Cardiac fibroblast (primary cell): ENCODE measurements at regions not wholly inside any gene's neighbourhood (a gene's known extent, or its start where the extent isn't known, plus 50 kb on each side); places are given as distances from the start of the nearest gene placed in this dataset.

Source experiments
- DNase-seq, 2 donors: peaks; one replicate each; pipeline versions ENCODE4 v3.0.0 to v3.0.0-alpha.2; 2010; ENCODE audit warnings: low read depth in 2 of 2
- H3K4me3 ChIP-seq, 2 donors: replicated peaks in 1 of 2; 1 replicate in 1 of 2; 2 replicates in 1 of 2; pipeline ENCODE4 v1.5.1; 2011; ENCODE audit warnings: low read depth in 2 of 2, low read length in 2 of 2, mild to moderate bottlenecking in 2 of 2, moderate library complexity in 1 of 2
- TF ChIP-seq, protein P1 (sequence below): IDR thresholded peaks from one replicate; pipeline ENCODE4 v1.5.1; 2011; ENCODE audit warnings: low read depth, mild to moderate bottlenecking, low read length, inconsistent platforms

DNA sequence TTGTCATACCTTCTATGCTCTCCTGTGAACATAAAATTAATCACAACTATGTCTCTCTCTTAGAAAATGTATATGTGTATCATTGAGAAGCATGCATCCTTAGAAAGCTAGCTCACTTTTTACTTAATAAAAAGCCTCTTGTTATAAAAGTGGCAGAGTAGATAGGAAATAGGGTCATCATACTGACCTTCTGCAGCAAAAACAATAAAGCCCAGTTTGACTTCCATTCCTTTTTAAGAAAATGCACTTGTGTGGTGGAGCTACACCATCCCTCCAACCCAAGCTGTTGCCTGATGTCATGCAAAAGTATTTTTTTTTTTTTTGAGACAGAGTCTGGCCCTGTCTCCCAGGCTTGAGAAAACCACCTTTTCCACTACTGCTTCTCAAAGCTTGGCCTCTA lies 393.3 kb downstream of the LIG4 start:
- DNase-seq: no peak
- TF ChIP-seq, protein P1, sequence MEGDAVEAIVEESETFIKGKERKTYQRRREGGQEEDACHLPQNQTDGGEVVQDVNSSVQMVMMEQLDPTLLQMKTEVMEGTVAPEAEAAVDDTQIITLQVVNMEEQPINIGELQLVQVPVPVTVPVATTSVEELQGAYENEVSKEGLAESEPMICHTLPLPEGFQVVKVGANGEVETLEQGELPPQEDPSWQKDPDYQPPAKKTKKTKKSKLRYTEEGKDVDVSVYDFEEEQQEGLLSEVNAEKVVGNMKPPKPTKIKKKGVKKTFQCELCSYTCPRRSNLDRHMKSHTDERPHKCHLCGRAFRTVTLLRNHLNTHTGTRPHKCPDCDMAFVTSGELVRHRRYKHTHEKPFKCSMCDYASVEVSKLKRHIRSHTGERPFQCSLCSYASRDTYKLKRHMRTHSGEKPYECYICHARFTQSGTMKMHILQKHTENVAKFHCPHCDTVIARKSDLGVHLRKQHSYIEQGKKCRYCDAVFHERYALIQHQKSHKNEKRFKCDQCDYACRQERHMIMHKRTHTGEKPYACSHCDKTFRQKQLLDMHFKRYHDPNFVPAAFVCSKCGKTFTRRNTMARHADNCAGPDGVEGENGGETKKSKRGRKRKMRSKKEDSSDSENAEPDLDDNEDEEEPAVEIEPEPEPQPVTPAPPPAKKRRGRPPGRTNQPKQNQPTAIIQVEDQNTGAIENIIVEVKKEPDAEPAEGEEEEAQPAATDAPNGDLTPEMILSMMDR: no peak
- no peak overlapping the region for H3K4me3 ChIP-seq

DNA sequence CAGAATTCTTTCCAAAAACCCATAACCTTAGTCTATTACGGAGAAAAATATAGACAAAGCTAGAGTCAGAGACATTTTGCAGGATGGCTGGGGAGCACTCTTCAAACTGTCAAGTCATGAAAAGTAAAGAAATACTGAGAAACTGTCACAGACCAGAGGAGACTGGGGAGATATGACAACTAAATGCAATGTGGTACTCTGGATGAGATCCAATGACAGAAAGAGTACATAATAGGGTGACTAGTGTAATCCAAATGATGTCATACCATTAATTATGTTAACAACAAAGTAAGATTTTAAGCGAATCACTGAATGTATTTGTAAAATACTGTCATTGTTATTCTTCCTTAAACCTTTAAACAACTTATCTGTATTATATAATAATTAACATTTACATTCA lies 393.8 kb downstream of the LIG4 start:
- TF ChIP-seq, protein P1: no peak
- H3K4me3 ChIP-seq: no peak overlapping the region

DNA sequence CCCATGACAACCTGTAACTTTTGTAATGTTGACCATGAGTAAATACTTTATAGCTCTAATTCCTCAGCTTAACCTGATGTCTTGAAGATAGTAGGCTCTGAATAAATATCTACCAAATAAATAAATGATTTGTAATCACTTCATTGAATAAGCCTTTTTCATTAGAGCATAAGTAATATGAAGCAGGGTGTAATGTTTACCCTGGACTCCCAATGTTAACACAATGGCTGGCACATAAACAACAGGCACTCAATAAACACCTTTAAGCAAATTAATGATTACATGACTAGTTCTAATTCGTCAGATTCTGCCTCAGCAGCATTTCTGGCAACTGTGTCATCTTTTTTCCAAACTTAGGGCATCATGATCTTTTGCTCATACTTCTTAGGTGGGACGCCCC lies 396.3 kb downstream of the LIG4 start:
- DNase-seq: no peak
- no peak overlapping the region for H3K4me3 ChIP-seq
- TF ChIP-seq, protein P1: no peak

More for the DNA sequence above, 393.8 kb downstream of the LIG4 start:
- no peak for DNase-seq

DNA sequence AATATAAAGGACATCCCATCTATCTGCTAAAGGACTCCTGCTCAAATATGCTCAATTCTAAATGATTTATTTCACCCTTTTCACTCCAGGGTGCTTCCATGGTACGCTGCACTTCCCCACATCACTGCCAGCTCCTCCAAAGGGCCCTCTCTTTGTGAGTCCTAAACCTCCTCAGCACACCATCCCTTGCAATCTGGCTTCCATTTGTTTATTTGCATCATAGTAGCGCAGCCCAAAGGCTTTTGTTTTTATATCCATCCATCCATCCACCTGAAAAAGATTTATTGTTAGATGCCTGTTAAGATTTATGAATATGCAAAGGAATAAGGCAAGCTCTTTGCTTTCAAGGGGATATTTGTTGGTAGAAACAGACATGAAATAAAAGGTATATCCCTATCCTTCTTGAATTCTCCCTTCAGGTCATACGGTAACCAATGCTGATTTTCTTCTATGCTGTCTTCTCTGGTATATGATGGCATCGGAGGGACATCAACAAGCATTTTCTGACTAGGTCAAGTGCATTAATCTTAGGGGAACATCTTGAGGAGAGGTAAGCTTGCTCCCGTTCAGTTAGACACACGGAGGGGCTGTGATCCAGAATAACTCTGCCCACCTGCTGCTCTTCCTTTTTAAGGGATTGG lies 397.6 kb downstream of the LIG4 start:
- no peak for DNase-seq
- no peak overlapping the region for H3K4me3 ChIP-seq
- TF ChIP-seq, protein P1: no peak

DNA sequence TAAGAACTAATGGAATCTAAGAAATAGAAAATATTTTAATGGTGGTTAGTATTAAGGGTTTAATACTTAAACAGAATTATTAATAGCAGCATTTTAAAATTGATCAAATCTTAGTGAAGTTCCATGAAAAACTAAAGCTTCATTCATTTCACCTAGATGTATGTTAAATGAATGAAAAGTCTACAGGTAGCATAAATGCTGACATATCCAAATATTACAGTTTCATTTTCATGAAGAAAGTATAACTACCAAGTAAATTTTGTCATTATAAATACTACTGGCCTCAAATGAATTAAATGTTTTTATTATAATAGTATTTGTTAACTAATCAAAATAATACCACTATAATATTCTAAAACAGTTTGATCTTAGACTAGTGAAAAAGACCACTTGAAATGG lies 403.3 kb downstream of the LIG4 start:
- no peak overlapping the region for H3K4me3 ChIP-seq
- TF ChIP-seq, protein P1: no peak
- DNase-seq: no peak

DNA sequence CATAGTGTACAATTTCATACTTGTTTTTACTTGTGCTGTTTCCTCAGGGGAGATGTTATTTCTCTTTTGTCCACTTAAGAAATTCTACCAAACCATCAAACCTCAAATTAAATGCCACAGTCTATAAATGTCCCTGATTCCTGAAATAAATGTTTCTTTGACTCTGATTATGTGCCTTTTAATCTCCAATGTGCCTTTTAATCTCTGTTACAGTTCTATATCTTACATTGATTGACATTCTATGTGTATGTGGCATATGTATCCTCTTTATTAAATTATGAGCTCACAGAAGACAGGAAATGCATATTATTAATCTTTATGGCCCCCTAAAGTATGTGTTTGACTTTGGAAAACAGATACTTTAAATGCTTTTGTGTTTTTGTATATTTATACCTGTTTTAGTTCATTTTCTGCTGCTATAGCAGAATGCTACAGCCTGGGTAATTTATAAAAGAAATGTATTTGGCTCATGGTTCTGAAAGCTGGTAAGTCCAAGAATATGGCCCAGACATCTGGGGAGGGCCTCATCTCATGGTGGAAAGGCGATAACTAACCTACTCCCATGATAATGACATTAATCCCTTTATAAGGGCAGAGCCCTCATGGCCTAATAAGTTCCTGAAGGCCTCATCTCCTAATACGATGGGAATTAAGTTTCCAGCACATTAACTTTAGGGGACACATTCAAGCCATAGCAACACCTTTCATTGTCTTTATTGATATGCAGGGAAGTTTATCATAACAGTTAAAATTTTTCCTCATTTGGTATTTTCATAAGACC lies 403.9 kb downstream of the LIG4 start:
- no peak overlapping the region for H3K4me3 ChIP-seq
- TF ChIP-seq, protein P1: no peak
- no peak for DNase-seq
